Head of caudate nucleus (tissue), 42 donors: ENCODE measurements at regions not wholly inside any gene's neighbourhood (a gene's known extent, or its start where the extent isn't known, plus 50 kb on each side); places are given as distances from the start of the nearest gene placed in this dataset.
A peak's percentile ranks its signal among the peaks of the same experiment; 100 is the strongest.

Source experiments
- DNase-seq, 42 donors: peaks; one replicate each; pipeline versions ENCODE4 v3.0.0 to v3.0.0-alpha.2; 2020 to 2021; ENCODE audit warnings: mixed read lengths in 7 of 42
- intact Hi-C: fragments of 100-400 bp; cut with DNase I; formaldehyde crosslinking; loops from one replicate; pipeline ENCODE4 v1.15.0; 2022

DNA sequence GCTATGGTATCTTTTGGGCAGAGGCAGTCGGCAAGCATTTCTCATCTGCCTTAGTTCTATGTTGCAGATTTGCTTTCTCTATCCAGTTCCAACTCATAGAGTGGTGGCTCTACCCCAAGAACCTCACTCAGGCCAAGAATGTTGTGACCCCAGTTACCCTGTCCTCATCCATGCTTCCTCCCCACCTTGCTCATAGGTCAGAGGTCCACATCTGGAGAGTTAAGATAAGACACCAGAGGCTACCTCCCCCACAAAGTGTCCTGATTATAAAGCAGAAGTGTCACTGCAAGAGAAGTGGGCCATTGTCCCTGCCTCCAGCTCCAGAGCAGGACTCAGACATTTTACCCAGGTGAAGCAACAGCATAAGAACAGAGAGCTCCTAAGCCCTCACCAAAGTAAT lies 276.8 kb upstream of the CHST9 start:
- no peak for DNase-seq
- intact Hi-C loops = no loop called here

DNA sequence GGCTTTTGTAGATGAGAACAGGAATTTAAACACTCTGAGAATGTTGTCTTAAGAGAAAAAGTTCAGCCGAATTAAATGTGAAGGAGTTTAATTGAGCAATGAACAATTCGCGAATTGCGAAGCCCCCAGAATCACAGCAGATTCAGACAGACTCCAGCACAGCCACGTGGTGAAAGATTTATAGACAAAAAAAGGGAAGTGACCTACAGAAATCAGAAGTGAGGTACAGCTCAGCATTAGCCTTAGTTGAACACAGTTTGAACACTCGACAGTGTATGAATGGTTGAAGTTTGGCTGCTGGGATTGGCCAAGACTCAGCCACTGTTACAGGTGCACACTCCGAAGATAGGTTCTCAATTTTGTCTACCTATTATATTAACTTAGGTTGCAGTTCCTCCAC lies 264.0 kb upstream of the CHST9 start:
- intact Hi-C loops = no loop called here
- DNase-seq = no peak

DNA sequence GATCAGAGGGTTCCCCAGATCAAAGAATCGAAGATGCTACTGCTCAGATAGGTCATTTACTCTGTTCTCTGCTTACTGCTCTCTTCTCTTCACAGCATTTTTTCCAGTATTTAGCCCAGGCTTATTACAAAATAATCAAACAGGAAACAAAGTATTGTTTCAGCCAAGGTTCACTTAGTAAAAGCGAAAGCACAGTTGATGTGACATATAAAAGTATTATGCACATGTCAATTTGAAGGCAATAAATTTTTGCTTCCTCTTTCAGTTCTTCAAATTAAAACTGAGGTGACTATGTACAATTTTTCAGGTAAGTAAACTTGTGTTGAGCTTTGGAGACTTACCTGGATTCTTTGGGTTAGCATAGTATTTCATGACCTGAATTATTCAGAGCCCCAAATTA lies 262.8 kb upstream of the CHST9 start:
- intact Hi-C loops = no loop called here
- DNase-seq = no peak

DNA sequence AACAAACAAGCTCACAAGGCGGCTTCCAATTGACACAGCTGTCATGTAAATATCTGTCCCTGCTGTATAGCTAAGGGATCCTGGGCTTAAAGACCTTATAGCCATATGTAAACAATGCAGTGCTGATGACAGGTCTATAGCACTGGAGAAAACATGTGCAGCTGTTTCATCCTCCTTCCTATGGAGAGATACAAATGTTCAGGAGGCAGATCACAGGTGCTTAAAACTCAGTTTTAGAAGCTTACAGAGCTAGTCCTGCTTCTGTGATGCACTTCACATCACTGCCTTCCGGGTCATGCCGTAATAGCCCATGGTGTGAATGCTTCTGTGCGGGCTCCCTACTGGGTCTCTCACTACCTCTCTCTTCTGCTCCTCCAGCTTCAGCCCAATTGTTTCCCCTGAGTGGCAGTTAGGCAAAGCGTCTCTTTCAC lies 262.4 kb upstream of the CHST9 start:
- intact Hi-C loops = no loop called here
- peak in 1 of 42 donors; percentile 7 for DNase-seq

DNA sequence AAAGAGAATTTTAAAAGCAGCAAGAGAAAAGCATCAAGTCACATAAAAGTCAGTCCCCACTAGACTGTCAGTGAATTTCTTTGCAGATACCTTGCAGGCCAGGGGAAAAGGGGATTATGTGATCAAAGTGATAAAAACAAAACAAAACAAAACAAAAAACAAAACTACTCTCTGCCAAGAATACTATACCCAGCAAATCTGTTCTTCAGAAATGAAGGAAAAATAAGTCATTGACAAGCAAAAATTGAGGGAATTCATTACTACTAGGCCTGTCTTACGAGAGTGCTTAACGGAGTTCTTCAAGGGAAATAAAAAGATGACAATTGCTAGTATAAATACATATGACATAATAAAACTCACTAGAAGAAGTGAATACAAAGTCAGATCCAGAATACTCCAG lies 245.5 kb upstream of the CHST9 start:
- DNase-seq = no peak
- intact Hi-C loops = no loop called here

DNA sequence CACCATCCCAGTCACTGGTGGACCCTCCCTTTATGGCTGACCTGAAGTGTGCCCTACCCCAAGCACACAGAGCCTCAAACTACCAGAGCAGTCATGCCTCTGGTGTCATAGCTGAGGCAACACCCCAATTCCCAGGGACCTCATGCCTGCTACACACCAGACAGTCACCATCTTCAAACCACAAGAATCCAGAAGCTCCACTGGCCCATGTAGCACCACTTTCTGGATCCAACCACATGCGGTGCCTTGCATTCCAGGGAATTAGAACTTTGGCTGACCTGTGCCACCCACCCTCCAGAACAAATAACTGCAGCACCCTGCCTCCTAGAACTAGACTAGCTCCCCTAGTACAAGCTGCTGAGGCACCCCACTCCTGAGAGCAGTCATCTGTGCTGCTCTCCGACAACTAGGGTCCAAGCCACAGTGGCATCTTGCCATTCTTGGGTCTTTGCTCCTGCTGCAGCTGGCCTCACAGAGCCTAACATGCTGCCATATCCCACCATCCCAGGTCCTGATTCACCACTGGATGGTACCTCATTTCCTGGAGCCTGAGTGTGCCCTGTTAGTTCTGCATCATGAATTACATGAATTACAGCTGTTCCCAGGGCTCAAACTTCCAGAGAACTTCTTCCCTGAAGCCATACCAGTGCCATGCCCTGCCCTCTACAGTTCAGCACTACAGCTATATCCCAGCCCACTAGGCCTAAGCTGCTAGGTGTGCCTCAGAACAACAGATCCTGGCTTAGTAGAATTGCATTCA lies 243.8 kb upstream of the CHST9 start:
- no peak for DNase-seq
- intact Hi-C loops = no loop called here

DNA sequence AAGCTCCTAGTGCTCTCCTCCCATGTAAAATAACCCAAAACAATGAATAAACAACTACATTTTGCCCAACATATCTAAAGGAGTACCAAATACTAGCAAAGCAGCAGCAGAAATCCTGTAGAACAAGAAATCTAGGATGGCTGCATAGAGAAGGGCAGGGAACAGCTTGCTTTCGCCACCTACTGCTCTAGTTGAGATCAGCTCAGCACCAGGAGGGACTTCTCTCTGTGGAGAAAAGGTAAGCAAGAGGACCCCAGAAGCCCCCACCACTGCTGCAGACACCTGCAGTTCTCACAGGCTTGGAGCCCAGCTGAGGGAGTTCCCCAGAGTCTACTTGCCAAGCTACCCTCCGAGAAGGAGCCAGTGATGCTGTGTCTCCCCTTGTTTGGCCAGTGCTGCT lies 243.0 kb upstream of the CHST9 start:
- intact Hi-C loops = no loop called here
- DNase-seq = no peak

DNA sequence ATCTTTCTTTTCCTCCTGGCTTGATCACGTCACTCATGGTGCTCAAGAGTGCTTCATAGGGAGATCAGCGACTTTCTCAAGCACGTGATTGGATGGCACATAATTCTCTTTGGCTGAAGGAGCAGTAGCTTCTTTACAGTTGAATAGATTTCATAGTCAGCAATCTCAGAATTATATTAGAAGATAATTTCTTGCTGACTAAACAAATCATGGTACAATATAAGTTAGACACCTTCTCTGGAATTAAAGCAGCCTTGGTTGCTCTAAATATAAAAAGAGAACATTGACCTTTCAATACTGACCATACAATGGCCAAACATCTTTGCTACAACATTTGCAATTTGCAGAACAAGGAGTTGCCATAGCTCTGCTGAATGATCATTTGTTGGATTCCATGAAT lies 238.5 kb upstream of the CHST9 start:
- intact Hi-C loops = no loop called here

DNA sequence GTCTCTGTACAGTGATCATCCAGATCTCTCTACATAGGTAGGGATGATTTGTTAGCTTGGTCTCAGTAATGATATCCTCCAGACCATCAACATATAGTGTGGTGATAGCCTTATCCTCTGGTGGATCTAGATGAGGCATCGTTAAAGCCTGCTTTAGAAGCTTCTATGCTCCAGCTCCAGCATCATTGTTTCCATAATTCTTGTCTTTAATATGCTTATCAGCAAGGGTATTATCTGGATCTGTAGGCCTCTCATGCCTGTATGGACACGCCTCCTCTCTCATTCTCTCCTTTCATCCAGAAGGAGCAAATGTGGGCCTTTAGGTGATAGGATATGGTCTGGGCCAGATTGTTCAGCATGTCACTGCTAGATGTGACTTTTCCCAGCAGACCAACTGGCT lies 234.5 kb upstream of the CHST9 start:
- intact Hi-C loops = no loop called here
- DNase-seq = no peak

More for the DNA sequence above, 238.5 kb upstream of the CHST9 start:
- no peak for DNase-seq

DNA sequence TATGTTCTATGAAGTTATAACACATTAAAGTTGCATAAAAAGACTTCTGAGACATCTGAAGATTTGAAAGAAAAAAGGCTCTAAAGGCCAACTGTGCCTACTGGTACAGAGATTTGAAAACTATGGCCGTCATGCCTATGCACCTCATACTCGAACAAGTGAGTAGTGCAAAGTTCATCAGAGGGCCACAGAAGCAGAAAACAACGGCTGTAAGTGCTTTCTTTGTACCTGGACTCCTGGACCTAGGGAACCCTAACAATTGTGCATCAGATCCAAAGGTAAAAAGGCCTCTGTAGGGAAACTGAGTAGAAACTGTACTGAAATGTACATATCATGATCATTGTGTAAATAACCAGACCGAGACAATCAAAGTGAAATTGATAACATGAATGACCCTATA lies 230.4 kb upstream of the CHST9 start:
- intact Hi-C loops = no loop called here
- no peak for DNase-seq

DNA sequence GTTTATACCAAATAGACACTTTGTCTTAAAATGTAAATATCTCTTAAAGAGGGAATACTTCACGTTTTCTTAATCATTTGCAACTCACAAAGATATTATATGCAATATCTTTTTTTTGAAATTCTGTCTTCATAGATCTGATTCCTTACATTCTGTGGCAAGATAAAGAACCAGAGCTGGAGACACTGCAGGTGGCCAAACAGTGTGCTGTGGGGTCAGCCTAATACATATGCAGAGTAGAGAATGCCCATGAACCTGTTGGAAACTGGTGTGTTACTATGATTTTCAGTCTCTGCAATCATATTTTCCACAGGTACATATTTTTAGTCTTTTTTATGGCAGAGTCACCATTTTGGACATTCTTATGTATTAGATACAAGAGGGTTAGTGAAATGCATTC lies 229.6 kb upstream of the CHST9 start:
- DNase-seq = no peak

DNA sequence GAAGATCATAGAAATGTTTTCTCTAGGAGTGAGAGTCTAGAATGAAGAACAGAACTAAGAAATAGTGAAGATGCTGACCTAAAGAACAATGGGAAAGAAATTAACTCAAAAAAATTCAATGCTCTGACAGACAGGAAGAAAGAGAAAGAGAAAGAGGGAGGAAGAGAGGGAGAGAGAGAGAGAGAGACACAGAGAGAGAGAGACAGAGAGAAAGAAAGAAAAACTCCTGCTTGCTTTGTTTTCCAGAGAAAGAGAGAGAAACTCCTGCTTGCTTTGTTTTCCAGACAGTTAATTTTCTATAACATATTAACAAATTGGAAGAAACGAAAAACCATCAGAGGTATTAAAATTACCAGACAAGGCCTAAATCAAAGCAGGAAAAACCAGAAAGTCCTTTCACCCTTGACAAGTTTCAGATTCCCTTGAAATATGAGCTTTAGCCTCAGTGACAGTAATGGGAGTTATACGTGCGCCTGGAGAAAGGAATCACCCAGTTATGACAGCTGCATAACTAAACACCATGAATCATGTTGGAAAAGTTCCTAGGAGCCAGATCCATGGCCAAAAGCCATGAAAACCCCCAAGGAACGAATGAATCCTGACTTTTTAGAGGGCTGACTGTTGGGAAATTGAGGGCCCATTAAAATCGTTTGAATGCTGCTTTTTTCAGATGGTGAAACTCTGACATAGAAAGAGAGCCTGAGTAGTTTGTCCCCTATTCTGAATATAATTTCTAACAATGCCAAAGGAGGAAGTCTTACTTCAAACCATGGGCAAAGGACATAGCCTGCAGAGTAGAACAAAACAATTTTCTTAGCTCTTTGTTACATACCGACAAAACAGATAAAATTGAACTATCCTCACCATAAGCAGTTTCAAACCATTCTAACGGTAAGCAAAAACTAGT lies 228.6 kb upstream of the CHST9 start:
- intact Hi-C loops = no loop called here
- no peak for DNase-seq

More for the DNA sequence above, 229.6 kb upstream of the CHST9 start:
- intact Hi-C loops = no loop called here

DNA sequence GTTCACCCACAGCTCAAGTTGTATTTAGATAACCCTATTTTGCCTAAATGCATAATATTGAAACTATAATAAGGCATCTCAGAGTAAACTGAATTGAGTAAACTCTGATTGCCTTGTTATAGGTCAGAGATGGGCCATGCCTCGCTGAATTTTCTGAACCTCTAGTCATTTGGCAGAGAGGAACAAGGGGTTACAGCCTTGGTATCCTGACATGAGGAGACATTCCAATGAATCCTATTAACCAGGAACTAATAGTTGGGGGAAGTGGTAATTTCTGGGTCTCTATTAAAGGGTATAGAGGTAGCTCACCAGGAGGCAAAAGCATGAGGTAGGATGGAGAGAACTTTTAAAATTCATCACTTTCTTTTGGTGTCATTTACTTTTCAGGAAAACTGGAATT lies 227.4 kb upstream of the CHST9 start:
- DNase-seq = no peak
- intact Hi-C loops = no loop called here

DNA sequence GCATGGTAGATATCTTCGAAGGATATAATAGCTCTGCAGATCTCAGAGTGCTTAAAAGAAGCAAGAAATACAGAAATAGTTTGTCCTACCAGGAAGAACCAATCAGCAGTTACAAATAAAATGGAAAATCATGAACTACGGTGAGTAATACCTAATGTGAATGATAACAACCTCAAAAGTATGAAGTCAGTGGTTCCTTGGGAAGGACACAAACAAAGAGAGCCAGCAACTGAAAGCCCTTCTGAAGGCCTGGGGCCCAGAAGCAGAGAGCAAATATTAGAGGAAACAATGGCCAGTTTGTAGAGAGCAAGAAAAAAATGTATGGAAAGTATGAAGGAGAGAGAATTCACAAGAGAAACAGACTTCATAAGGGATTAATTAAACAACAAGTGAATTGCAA lies 226.8 kb upstream of the CHST9 start:
- no peak for DNase-seq
- intact Hi-C loops = no loop called here

DNA sequence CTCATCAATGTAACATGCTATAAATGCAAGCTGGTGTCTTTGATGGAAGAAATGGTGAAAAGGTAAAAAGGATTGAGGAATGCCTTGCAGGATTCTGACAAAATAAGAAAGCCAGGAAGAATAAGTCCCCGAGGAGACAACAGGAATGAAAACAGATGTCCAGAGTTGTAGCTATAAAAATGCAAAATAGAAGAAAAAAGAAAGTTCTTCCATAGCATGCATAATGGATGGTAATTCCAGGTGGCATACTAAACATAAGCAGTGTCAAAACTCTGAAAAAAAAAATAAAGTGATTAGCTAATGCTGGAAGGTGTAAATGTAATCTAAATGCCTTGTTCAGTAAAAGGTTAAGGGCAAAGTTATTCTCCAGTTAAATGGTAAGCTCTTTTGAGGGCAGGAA lies 225.9 kb upstream of the CHST9 start:
- no peak for DNase-seq
- intact Hi-C loops = no loop called here

DNA sequence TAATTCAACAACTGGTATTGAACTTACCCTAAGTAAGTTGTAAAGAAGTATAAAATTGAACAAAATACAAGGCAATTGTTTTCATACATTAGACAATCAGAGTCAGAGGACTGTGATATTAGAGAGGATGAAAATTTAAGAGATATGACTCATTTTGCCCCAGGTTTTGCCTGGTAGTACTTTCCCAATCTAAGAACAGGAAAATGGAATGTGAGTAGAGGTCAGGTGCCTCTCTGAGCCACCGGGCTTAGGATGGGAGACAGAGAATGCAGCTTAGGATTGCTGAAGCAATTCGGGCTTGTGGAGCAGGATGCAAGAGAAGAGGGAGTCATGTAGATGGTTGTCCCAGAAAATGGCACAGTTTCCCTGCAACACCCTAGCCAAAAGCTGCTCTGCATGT lies 219.7 kb upstream of the CHST9 start:
- no peak for DNase-seq
- intact Hi-C loops = no loop called here

DNA sequence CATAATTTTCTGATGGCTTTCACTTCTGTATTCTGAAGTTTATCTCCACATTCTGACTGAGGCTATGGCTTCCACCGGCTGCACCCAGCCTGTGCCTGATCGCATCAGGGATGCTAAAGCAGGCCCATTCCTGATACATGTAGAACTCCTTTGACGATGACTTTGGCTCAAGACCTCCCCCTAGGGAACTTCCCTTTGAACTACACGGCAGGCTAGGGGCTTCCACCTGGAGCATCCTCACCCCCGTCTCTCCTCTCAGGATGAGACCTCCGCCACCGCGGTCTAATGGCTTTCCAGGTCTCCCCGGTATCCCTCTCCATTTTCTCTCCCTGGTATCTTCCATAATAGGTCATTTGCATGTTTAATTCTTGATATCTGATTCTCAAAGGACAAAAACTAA lies 214.9 kb upstream of the CHST9 start:
- no peak for DNase-seq
- intact Hi-C loops = no loop called here

DNA sequence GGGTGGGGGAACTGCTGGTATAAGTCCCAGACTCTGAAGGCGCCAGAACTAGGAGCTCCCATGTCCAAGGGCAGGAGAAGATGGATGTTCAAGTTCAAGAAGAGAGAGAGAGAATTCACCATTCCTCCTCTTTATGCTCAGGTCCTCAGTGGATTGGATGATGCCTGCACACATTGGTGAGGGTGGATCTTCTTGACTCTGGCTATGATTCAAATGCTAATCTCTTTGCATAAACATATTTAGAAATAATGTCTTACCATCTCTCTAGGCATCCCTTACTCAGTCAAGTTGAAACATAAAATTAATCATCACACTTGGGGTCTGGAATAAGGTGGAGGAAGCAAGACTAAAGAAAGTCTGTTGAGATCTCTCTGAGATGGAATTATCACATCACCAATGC lies 210.6 kb upstream of the CHST9 start:
- intact Hi-C loops = no loop called here
- no peak for DNase-seq

DNA sequence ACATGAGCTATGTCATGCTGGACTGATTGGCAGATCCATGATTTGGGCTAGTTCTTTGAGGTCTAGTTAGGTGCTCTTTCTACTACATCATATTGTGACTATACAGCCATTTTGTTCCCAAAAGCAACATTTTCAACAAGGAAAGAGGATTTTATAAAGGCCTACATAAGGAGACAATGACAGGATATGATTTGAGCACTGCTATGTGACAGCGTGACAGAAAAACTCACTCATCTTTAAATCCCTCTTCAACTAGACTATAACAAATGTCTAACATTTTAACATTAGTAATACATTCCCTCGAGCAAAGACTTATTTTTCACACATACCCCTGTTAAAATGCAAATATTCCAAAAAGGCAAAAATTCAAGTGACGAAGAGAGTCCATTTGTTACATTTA lies 209.6 kb upstream of the CHST9 start:
- intact Hi-C loops = no loop called here
- no peak for DNase-seq

DNA sequence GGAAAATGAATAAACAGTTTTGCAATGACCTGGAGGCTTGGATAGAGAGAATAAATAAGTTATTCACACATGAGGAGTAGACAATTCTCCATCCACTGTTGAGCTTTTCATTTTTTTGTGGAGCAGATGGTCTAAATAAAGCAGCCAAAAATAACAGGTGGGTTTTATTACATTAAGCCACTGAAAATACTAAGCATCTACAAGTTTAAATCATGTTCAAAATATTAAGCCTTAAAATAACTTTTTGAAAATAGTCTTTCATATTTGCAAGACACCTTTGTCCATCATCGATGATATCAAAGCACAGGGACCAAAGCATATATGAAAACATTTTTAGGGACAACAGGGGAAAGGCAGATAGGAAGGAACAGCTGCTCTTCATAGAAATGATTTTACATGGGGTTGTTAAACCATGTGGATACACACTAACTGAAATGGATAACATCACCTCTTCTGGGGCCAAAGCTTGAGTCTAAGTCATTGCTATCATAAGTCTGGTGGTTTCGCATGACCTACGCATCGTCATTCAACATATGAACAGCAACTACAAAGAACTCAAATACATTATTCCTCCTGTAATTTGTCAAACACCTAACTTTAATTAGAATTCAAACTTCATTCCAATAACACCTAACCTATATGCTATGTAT lies 197.6 kb upstream of the CHST9 start:
- intact Hi-C loops = no loop called here
- no peak for DNase-seq
